Liver (tissue), 3 donors: ENCODE measurements at regions not wholly inside any gene's neighbourhood (a gene's known extent, or its start where the extent isn't known, plus 50 kb on each side); places are given as distances from the start of the nearest gene placed in this dataset.

Source experiments
- JUND ChIP-seq, 2 donors: IDR thresholded peaks; 2 replicates each; pipeline ENCODE4 v1.6.1; 2016; ENCODE audit warnings: antibody characterized with exemption in 2 of 2
- TAF1 ChIP-seq: conservative IDR thresholded peaks from 2 replicates; pipeline ENCODE4 v1.6.1; 2016; ENCODE audit warnings: antibody characterized with exemption, mild to moderate bottlenecking
- TF ChIP-seq, protein P1 (sequence below): IDR thresholded peaks from 2 replicates; pipeline ENCODE4 v1.6.1; 2016; ENCODE audit warnings: antibody characterized with exemption, mild to moderate bottlenecking
- TF ChIP-seq, protein P2 (sequence below): fragments of 150-350 bp; IDR thresholded peaks from 2 replicates; pipeline ENCODE4 v1.5.1; 2017; ENCODE audit warnings: improper control_type of control experiment, low read depth, low read length; ENCODE audit not compliant: missing input control
- TF ChIP-seq, protein P3 (sequence below): IDR thresholded peaks from 2 replicates; pipeline ENCODE4 v1.6.1; 2016; ENCODE audit warnings: antibody characterized with exemption
- TF ChIP-seq, protein P4 (sequence below): IDR thresholded peaks from 2 replicates; pipeline ENCODE4 v1.6.1; 2016; ENCODE audit warnings: antibody characterized with exemption
- donor health status: healthy.
- donor health status: healthy.

DNA sequence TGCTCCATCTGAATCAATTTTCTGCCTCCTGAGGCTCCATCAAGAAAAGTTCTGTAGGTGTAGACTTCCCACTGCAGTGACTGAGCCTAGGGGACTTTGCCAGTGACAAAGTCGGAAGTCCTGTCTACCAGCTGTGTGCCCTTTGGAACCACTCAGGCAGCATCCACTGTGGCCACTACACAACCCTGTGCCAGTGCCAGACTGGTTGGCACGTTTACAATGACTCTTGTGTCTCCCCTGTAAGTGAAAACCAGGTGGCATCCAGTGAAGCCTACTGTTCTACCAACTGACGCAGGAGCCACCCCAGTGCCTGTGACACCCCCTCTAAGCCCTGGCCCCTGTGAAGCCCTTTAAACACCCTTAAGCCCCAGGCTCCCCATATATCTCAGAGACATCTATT lies 132.1 kb upstream of the SERPINE2 start:
- TF ChIP-seq, protein P1, sequence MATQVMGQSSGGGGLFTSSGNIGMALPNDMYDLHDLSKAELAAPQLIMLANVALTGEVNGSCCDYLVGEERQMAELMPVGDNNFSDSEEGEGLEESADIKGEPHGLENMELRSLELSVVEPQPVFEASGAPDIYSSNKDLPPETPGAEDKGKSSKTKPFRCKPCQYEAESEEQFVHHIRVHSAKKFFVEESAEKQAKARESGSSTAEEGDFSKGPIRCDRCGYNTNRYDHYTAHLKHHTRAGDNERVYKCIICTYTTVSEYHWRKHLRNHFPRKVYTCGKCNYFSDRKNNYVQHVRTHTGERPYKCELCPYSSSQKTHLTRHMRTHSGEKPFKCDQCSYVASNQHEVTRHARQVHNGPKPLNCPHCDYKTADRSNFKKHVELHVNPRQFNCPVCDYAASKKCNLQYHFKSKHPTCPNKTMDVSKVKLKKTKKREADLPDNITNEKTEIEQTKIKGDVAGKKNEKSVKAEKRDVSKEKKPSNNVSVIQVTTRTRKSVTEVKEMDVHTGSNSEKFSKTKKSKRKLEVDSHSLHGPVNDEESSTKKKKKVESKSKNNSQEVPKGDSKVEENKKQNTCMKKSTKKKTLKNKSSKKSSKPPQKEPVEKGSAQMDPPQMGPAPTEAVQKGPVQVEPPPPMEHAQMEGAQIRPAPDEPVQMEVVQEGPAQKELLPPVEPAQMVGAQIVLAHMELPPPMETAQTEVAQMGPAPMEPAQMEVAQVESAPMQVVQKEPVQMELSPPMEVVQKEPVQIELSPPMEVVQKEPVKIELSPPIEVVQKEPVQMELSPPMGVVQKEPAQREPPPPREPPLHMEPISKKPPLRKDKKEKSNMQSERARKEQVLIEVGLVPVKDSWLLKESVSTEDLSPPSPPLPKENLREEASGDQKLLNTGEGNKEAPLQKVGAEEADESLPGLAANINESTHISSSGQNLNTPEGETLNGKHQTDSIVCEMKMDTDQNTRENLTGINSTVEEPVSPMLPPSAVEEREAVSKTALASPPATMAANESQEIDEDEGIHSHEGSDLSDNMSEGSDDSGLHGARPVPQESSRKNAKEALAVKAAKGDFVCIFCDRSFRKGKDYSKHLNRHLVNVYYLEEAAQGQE = no peak
- TF ChIP-seq TAF1 (no peak), JUND (IDR thresholded peaks at IDR 0.05) (no peak)
- TF ChIP-seq, protein P2, sequence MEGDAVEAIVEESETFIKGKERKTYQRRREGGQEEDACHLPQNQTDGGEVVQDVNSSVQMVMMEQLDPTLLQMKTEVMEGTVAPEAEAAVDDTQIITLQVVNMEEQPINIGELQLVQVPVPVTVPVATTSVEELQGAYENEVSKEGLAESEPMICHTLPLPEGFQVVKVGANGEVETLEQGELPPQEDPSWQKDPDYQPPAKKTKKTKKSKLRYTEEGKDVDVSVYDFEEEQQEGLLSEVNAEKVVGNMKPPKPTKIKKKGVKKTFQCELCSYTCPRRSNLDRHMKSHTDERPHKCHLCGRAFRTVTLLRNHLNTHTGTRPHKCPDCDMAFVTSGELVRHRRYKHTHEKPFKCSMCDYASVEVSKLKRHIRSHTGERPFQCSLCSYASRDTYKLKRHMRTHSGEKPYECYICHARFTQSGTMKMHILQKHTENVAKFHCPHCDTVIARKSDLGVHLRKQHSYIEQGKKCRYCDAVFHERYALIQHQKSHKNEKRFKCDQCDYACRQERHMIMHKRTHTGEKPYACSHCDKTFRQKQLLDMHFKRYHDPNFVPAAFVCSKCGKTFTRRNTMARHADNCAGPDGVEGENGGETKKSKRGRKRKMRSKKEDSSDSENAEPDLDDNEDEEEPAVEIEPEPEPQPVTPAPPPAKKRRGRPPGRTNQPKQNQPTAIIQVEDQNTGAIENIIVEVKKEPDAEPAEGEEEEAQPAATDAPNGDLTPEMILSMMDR = no peak
- TF ChIP-seq, protein P3, sequence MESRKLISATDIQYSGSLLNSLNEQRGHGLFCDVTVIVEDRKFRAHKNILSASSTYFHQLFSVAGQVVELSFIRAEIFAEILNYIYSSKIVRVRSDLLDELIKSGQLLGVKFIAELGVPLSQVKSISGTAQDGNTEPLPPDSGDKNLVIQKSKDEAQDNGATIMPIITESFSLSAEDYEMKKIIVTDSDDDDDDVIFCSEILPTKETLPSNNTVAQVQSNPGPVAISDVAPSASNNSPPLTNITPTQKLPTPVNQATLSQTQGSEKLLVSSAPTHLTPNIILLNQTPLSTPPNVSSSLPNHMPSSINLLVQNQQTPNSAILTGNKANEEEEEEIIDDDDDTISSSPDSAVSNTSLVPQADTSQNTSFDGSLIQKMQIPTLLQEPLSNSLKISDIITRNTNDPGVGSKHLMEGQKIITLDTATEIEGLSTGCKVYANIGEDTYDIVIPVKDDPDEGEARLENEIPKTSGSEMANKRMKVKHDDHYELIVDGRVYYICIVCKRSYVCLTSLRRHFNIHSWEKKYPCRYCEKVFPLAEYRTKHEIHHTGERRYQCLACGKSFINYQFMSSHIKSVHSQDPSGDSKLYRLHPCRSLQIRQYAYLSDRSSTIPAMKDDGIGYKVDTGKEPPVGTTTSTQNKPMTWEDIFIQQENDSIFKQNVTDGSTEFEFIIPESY = no peak
- TF ChIP-seq, protein P4, sequence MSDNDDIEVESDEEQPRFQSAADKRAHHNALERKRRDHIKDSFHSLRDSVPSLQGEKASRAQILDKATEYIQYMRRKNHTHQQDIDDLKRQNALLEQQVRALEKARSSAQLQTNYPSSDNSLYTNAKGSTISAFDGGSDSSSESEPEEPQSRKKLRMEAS = no peak
